ENCODE measurements at regions not wholly inside any gene's neighbourhood (a gene's known extent, or its start where the extent isn't known, plus 50 kb on each side); places are given as distances from the start of the nearest gene placed in this dataset.
"Not testable (repeated sequence)": the region's sequence is repeated elsewhere in the genome, so short reads cannot be mapped to it uniquely, and the experiment has no call there.

GRCh38 chr3:187484547-187485295 is 116.5 kb downstream of the RTP4 start:
- Mint-ChIP-seq H3K4me3 (no peak overlapping the region), H3K4me1 (no peaks in the 10 kb centered on the region), H3K27ac (no peak overlapping the region), H3K9me3 (peaks cover 0 to 1% (median 0%) of the 10 kb centered on the region in 8 donors), H3K27me3 (peaks cover 17 to 20% of the 10 kb centered on the region in 2 donors), H3K36me3 (no peaks in the 10 kb centered on the region)
- no peaks in the 10 kb centered on the region for H3K9me3 ChIP-seq (ENCODE audit: control insufficient read depth in 1 of 2, low read length in 2 of 2)
- no peaks in the 10 kb centered on the region for H3K36me3 ChIP-seq (ENCODE audit: insufficient read depth, low read length)
- ChIA-PET POLR2A (ENCODE audit: partially characterized antibody) (no interaction called here), CTCF (ENCODE audit: partially characterized antibody) (interaction anchor here (0.6 kb wide), 1 partner anchor 40 kb away, joined by 3 read pairs; no protein-coding TSS in a partner anchor)
- no peak overlapping the region for H3K27ac ChIP-seq (ENCODE audit: low read depth, low read length)
- DNase-seq: no peak
- H3K4me1 ChIP-seq (ENCODE audit: insufficient read depth, low read length): no peaks in the 10 kb centered on the region
- intact Hi-C loops (cut with micrococcal nuclease): no loop called here
- H3K4me3 ChIP-seq (ENCODE audit: low read length in 2 of 2): no peak overlapping the region
- no peaks in the 10 kb centered on the region for H3K27me3 ChIP-seq (ENCODE audit: insufficient read depth, low read length)

- no peaks in the 10 kb centered on the region for H3K27me3 ChIP-seq (ENCODE audit: insufficient read depth, low read length)
- H3K36me3 Mint-ChIP-seq: no peaks in the 10 kb centered on the region
- intact Hi-C loops (cut with micrococcal nuclease): no loop called here
- no peaks in the 10 kb centered on the region for H3K4me1 Mint-ChIP-seq
- peaks cover 14 to 18% of the 10 kb centered on the region in 2 donors for H3K27me3 Mint-ChIP-seq
- no peaks in the 10 kb centered on the region for H3K36me3 ChIP-seq (ENCODE audit: insufficient read depth, low read length)
- no peak overlapping the region for H3K4me3 ChIP-seq (ENCODE audit: low read length in 2 of 2)
- POLR2A ChIA-PET (ENCODE audit: partially characterized antibody): no interaction called here
- H3K9me3 Mint-ChIP-seq: peaks cover 5 to 11% (median 7%) of the 10 kb centered on the region in 8 donors
- H3K9me3 ChIP-seq (ENCODE audit: control insufficient read depth in 1 of 2, low read length in 2 of 2): no peaks in the 10 kb centered on the region
- no peak overlapping the region for H3K27ac Mint-ChIP-seq
- H3K27ac ChIP-seq (ENCODE audit: low read depth, low read length): no peak overlapping the region
- no peaks in the 10 kb centered on the region for H3K4me1 ChIP-seq (ENCODE audit: insufficient read depth, low read length)
- CTCF ChIA-PET (ENCODE audit: partially characterized antibody): no interaction called here
- no peak overlapping the region for H3K4me3 Mint-ChIP-seq
- no peak for DNase-seq
Observed at GRCh38 chr3:187481426-187481825, 113.2 kb downstream of the RTP4 start.

GRCh38 chr3:187475613-187476012 is 107.4 kb downstream of the RTP4 start:
- H3K4me1 ChIP-seq (ENCODE audit: insufficient read depth, low read length); intact Hi-C loops (cut with micrococcal nuclease); POLR2A ChIA-PET (ENCODE audit: partially characterized antibody); H3K36me3 Mint-ChIP-seq; H3K9me3 ChIP-seq (ENCODE audit: control insufficient read depth in 1 of 2, low read length in 2 of 2); H3K27ac ChIP-seq (ENCODE audit: low read depth, low read length); H3K4me3 ChIP-seq (ENCODE audit: low read length in 2 of 2); H3K4me3 Mint-ChIP-seq; DNase-seq; H3K4me1 Mint-ChIP-seq; H3K27ac Mint-ChIP-seq; CTCF ChIA-PET (ENCODE audit: partially characterized antibody); H3K27me3 ChIP-seq (ENCODE audit: insufficient read depth, low read length); H3K36me3 ChIP-seq (ENCODE audit: insufficient read depth, low read length): not testable (repeated sequence)
- Mint-ChIP-seq H3K9me3 (peaks cover 11 to 45% (median 26%) of the 10 kb centered on the region in 8 donors), H3K27me3 (peaks cover 0 to 10% of the 10 kb centered on the region in 2 donors)

- Mint-ChIP-seq H3K9me3 (peaks cover 11 to 45% (median 26%) of the 10 kb centered on the region in 8 donors), H3K27me3 (peaks cover under 1 to 6% of the 10 kb centered on the region in 2 donors), H3K4me3 (no peak overlapping the region), H3K36me3 (peaks cover 0 to 3% of the 10 kb centered on the region in 2 donors), H3K4me1 (no peaks in the 10 kb centered on the region), H3K27ac (no peak overlapping the region)
- no peak overlapping the region for H3K27ac ChIP-seq (ENCODE audit: low read depth, low read length)
- no peak for DNase-seq
- no peaks in the 10 kb centered on the region for H3K9me3 ChIP-seq (ENCODE audit: control insufficient read depth in 1 of 2, low read length in 2 of 2)
- no peaks in the 10 kb centered on the region for H3K4me1 ChIP-seq (ENCODE audit: insufficient read depth, low read length)
- intact Hi-C loops (cut with micrococcal nuclease): no loop called here
- no peak overlapping the region for H3K4me3 ChIP-seq (ENCODE audit: low read length in 2 of 2)
- POLR2A ChIA-PET (ENCODE audit: partially characterized antibody): no interaction called here
- CTCF ChIA-PET (ENCODE audit: partially characterized antibody): no interaction called here
- no peaks in the 10 kb centered on the region for H3K27me3 ChIP-seq (ENCODE audit: insufficient read depth, low read length)
- no peaks in the 10 kb centered on the region for H3K36me3 ChIP-seq (ENCODE audit: insufficient read depth, low read length)
Observed at GRCh38 chr3:187473778-187474406, 105.7 kb downstream of the RTP4 start.

GRCh38 chr3:187466306-187466705 is 98.1 kb downstream of the RTP4 start:
- H3K27me3 Mint-ChIP-seq: peaks cover 10 to 17% of the 10 kb centered on the region in 2 donors
- CTCF ChIA-PET (ENCODE audit: partially characterized antibody); H3K9me3 ChIP-seq (ENCODE audit: control insufficient read depth in 1 of 2, low read length in 2 of 2); H3K27ac ChIP-seq (ENCODE audit: low read depth, low read length); H3K36me3 Mint-ChIP-seq; DNase-seq; H3K4me3 Mint-ChIP-seq; POLR2A ChIA-PET (ENCODE audit: partially characterized antibody); H3K27ac Mint-ChIP-seq; H3K4me1 Mint-ChIP-seq; intact Hi-C loops (cut with micrococcal nuclease); H3K36me3 ChIP-seq (ENCODE audit: insufficient read depth, low read length); H3K27me3 ChIP-seq (ENCODE audit: insufficient read depth, low read length); H3K4me3 ChIP-seq (ENCODE audit: low read length in 2 of 2); H3K4me1 ChIP-seq (ENCODE audit: insufficient read depth, low read length); H3K9me3 Mint-ChIP-seq: not testable (repeated sequence)

GRCh38 chr3:187465503-187465902 is 97.3 kb downstream of the RTP4 start:
- peaks cover 13 to 17% of the 10 kb centered on the region in 2 donors for H3K27me3 Mint-ChIP-seq
- CTCF ChIA-PET (ENCODE audit: partially characterized antibody): no interaction called here
- Histone ChIP-seq H3K4me1 (ENCODE audit: insufficient read depth, low read length) (no peaks in the 10 kb centered on the region), H3K27ac (ENCODE audit: low read depth, low read length) (no peak overlapping the region), H3K36me3 (ENCODE audit: insufficient read depth, low read length) (no peaks in the 10 kb centered on the region), H3K9me3 (ENCODE audit: control insufficient read depth in 1 of 2, low read length in 2 of 2) (no peaks in the 10 kb centered on the region), H3K27me3 (ENCODE audit: insufficient read depth, low read length) (no peaks in the 10 kb centered on the region), H3K4me3 (ENCODE audit: low read length in 2 of 2) (no peak overlapping the region)
- intact Hi-C loops (cut with micrococcal nuclease): no loop called here
- no peak overlapping the region for H3K27ac Mint-ChIP-seq
- no peaks in the 10 kb centered on the region for H3K4me1 Mint-ChIP-seq
- no peak for DNase-seq
- POLR2A ChIA-PET (ENCODE audit: partially characterized antibody): no interaction called here
- no peaks in the 10 kb centered on the region for H3K36me3 Mint-ChIP-seq
- peaks cover 0 to 3% (median 0%) of the 10 kb centered on the region in 8 donors for H3K9me3 Mint-ChIP-seq
- H3K4me3 Mint-ChIP-seq: no peak overlapping the region

GRCh38 chr3:187464682-187465081 is 96.5 kb downstream of the RTP4 start:
- no peak overlapping the region for H3K4me3 Mint-ChIP-seq
- CTCF ChIA-PET (ENCODE audit: partially characterized antibody): no interaction called here
- Histone ChIP-seq H3K9me3 (ENCODE audit: control insufficient read depth in 1 of 2, low read length in 2 of 2) (no peaks in the 10 kb centered on the region), H3K4me3 (ENCODE audit: low read length in 2 of 2) (no peak overlapping the region), H3K27me3 (ENCODE audit: insufficient read depth, low read length) (no peaks in the 10 kb centered on the region), H3K27ac (ENCODE audit: low read depth, low read length) (no peak overlapping the region), H3K4me1 (ENCODE audit: insufficient read depth, low read length) (no peaks in the 10 kb centered on the region), H3K36me3 (ENCODE audit: insufficient read depth, low read length) (no peaks in the 10 kb centered on the region)
- no peak for DNase-seq
- no peaks in the 10 kb centered on the region for H3K4me1 Mint-ChIP-seq
- no peak overlapping the region for H3K27ac Mint-ChIP-seq
- intact Hi-C loops (cut with micrococcal nuclease): no loop called here
- H3K9me3 Mint-ChIP-seq: no peaks in the 10 kb centered on the region
- POLR2A ChIA-PET (ENCODE audit: partially characterized antibody): no interaction called here
- H3K36me3 Mint-ChIP-seq: no peaks in the 10 kb centered on the region
- peaks cover 14 to 17% of the 10 kb centered on the region in 2 donors for H3K27me3 Mint-ChIP-seq
